ENCODE measurements at regions not wholly inside any gene's neighbourhood (a gene's known extent, or its start where the extent isn't known, plus 50 kb on each side); places are given as distances from the start of the nearest gene placed in this dataset.

GRCh38 chr1:244280201-244280600 is 171.5 kb downstream of the ADSS2 start:
- H3K27ac ChIP-seq (replicated peaks in 1 of 4), result no peak overlapping the region
- 78% methylated on average over 7 of the region's 7 CpGs for WGBS
- TF ChIP-seq CTCF (IDR thresholded peaks at IDR 0.05) (no peak), POLR2A (IDR thresholded peaks at IDR 0.05; ENCODE audit: low read depth) (no peak), POLR2AphosphoS5 (IDR thresholded peaks at IDR 0.05) (no peak), EP300 (IDR thresholded peaks at IDR 0.05) (no peak)
- H3K4me1 ChIP-seq, result no peaks in the 10 kb centered on the region
- no peaks in the 10 kb centered on the region for H3K9me3 ChIP-seq
- no peak for DNase-seq (ENCODE audit: extremely low spot score)
- no peaks in the 10 kb centered on the region for H3K36me3 ChIP-seq
- intact Hi-C loops (cut with DNase I), result no loop called here
- H3K4me3 ChIP-seq, result no peak overlapping the region
- no peaks in the 10 kb centered on the region for H3K27me3 ChIP-seq

GRCh38 chr1:244280859-244281258 is 170.8 kb downstream of the ADSS2 start:
- Histone ChIP-seq H3K9me3 (no peaks in the 10 kb centered on the region), H3K27ac (replicated peaks in 1 of 4) (no peak overlapping the region), H3K4me3 (no peak overlapping the region), H3K4me1 (no peaks in the 10 kb centered on the region), H3K27me3 (no peaks in the 10 kb centered on the region), H3K36me3 (no peaks in the 10 kb centered on the region)
- DNase-seq (ENCODE audit: extremely low spot score), result no peak
- intact Hi-C loops (cut with DNase I), result no loop called here
- 26% methylated on average over 1 of the region's 1 CpG for WGBS
- no peak for TF ChIP-seq POLR2AphosphoS5 (IDR thresholded peaks at IDR 0.05)
- no peak for TF ChIP-seq POLR2A (IDR thresholded peaks at IDR 0.05; ENCODE audit: low read depth)
- no peak for TF ChIP-seq EP300 (IDR thresholded peaks at IDR 0.05)
- no peak for TF ChIP-seq CTCF (IDR thresholded peaks at IDR 0.05)

DNA sequence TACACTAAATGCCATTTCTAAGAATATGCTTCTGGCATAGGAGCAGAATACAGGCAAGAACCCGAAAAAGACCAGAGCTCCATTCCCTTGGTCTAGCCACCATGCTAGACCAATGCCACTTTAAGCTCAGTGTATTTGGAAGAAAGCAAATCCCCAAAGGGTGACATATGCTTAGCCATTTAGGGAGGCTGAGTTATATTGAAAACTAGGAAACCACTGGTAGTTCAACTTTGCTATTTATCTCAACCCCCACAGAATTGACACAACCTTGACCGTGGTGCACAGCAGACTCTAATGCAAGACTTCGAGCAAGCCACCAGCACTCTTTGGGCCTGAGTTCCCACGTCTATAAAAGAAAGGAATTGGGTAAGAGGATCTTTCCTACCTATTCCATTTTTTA is 167.9 kb downstream of the ADSS2 start:
- intact Hi-C loops (cut with DNase I), result no loop called here
- Histone ChIP-seq H3K36me3 (no peaks in the 10 kb centered on the region), H3K27me3 (no peaks in the 10 kb centered on the region), H3K27ac (replicated peaks in 1 of 4) (no peak overlapping the region), H3K4me1 (no peaks in the 10 kb centered on the region), H3K9me3 (no peaks in the 10 kb centered on the region), H3K4me3 (no peak overlapping the region)
- no peak for DNase-seq (ENCODE audit: extremely low spot score)
- WGBS, result 92% methylated on average over 4 of the region's 4 CpGs
- TF ChIP-seq EP300 (IDR thresholded peaks at IDR 0.05), result no peak
- no peak for TF ChIP-seq CTCF (IDR thresholded peaks at IDR 0.05)
- no peak for TF ChIP-seq POLR2A (IDR thresholded peaks at IDR 0.05; ENCODE audit: low read depth)
- TF ChIP-seq POLR2AphosphoS5 (IDR thresholded peaks at IDR 0.05), result no peak

DNA sequence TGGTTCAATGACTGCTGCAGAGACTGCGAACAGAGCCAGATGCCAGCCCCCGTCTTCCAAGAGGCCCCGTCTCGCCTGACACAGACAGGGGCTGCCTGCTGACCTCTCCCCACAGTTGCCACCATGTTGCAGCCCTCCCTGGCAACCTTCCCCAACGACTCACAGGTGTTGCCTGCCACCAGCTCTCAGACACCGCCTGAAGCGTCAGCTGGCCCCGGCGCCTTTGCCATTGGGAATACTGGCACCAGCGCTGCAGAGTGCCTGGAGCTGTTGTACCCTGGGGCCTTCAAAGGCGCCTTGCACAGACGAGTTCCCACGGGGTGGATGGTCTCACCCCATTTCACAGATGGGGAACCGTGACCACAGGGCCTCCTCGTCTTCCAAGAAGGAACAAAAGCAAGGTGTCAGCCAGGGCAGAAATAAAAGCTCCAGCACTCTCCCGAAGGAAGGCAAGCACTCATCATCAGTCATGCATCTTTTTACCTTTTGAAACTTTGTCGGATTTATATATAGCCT is 167.0 kb downstream of the ADSS2 start:
- Histone ChIP-seq H3K4me3 (no peak overlapping the region), H3K9me3 (no peaks in the 10 kb centered on the region), H3K36me3 (no peaks in the 10 kb centered on the region), H3K27ac (replicated peaks in 1 of 4) (no peak overlapping the region), H3K27me3 (no peaks in the 10 kb centered on the region), H3K4me1 (no peaks in the 10 kb centered on the region)
- intact Hi-C loops (cut with DNase I), result no loop called here
- WGBS, result 91% methylated on average over 15 of the region's 17 CpGs
- TF ChIP-seq POLR2AphosphoS5 (IDR thresholded peaks at IDR 0.05), result no peak
- TF ChIP-seq CTCF (IDR thresholded peaks at IDR 0.05), result no peak
- TF ChIP-seq EP300 (IDR thresholded peaks at IDR 0.05), result no peak
- TF ChIP-seq POLR2A (IDR thresholded peaks at IDR 0.05; ENCODE audit: low read depth), result no peak
- DNase-seq (ENCODE audit: extremely low spot score), result no peak

GRCh38 chr1:244286341-244286740 is 165.4 kb downstream of the ADSS2 start:
- DNase-seq (ENCODE audit: extremely low spot score), result no peak
- no peaks in the 10 kb centered on the region for H3K36me3 ChIP-seq
- no peak for TF ChIP-seq POLR2A (IDR thresholded peaks at IDR 0.05; ENCODE audit: low read depth)
- no peak for TF ChIP-seq CTCF (IDR thresholded peaks at IDR 0.05)
- no peak for TF ChIP-seq POLR2AphosphoS5 (IDR thresholded peaks at IDR 0.05)
- no peak for TF ChIP-seq EP300 (IDR thresholded peaks at IDR 0.05)
- intact Hi-C loops (cut with DNase I), result no loop called here
- H3K27me3 ChIP-seq, result no peaks in the 10 kb centered on the region
- no peaks in the 10 kb centered on the region for H3K4me1 ChIP-seq
- WGBS, result 84% methylated on average over 5 of the region's 5 CpGs
- H3K9me3 ChIP-seq, result no peaks in the 10 kb centered on the region
- H3K27ac ChIP-seq (replicated peaks in 1 of 4), result no peak overlapping the region
- no peak overlapping the region for H3K4me3 ChIP-seq

Measured in esophagus muscularis mucosa (tissue), 4 donors.